ENCODE measurements at regions not wholly inside any gene's neighbourhood (a gene's known extent, or its start where the extent isn't known, plus 50 kb on each side); places are given as distances from the start of the nearest gene placed in this dataset.

DNA sequence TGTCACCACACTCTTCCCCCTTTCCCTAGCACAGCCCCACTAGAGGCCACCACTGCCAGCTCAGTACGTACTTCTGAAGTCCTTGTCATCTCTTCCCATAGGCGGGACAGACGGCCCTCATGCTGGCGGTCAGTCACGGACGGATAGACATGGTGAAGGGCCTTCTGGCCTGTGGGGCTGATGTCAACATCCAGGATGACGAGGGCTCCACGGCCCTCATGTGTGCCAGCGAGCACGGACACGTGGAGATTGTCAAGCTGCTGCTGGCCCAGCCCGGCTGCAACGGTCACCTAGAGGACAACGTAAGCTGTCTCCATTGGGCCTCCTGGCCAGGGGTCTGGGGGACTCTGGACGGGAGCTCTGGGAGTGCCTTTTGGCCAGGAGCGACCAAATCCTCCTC is 99.4 kb upstream of the DMRT1 start:
- in situ Hi-C loops (cut with MboI; ENCODE audit: low pct_unique_long_range_greater_than_20kb, low sequenced_read_pairs, unreplicated experiment): no loop called here
- DNase-seq (ENCODE audit: low spot score): no peak
- TF ChIP-seq, protein P1, sequence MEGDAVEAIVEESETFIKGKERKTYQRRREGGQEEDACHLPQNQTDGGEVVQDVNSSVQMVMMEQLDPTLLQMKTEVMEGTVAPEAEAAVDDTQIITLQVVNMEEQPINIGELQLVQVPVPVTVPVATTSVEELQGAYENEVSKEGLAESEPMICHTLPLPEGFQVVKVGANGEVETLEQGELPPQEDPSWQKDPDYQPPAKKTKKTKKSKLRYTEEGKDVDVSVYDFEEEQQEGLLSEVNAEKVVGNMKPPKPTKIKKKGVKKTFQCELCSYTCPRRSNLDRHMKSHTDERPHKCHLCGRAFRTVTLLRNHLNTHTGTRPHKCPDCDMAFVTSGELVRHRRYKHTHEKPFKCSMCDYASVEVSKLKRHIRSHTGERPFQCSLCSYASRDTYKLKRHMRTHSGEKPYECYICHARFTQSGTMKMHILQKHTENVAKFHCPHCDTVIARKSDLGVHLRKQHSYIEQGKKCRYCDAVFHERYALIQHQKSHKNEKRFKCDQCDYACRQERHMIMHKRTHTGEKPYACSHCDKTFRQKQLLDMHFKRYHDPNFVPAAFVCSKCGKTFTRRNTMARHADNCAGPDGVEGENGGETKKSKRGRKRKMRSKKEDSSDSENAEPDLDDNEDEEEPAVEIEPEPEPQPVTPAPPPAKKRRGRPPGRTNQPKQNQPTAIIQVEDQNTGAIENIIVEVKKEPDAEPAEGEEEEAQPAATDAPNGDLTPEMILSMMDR (IDR thresholded peaks at IDR 0.05; ENCODE audit: extremely low read depth, insufficient read depth, missing control alignments): no peak

DNA sequence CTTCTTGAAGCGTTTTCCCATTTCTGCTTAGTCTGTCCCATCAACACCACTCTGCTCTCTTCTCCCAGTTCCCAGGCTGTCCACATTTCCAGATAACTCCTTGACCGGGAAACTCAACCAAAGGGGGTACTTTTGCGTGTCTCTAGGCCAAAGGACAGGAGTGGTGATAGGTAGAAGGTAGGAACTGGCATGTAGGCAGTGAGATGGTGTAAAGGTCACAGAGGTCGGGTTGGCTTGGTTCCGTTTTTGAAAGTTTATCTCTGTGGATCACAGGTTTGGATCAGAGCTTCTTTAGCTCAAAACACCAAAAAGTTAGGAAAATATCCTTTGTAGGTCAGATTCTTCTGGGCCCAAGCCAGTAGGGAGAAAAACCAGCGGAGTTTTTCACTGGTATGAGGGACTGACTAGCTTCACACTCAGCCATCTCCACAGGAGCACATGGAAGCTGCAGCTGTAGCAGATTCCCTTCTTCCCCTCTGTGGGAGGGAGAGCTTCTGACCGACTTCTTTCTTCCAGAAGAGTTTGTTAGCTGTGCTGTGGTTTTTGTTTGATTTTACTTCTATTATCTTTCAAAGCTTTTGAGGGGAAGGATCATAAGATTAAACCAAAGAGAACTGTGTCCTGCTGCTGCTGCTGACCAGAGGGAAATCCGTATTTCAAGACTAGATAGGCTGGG is 98.4 kb upstream of the DMRT1 start:
- TF ChIP-seq, protein P1 (IDR thresholded peaks at IDR 0.05; ENCODE audit: extremely low read depth, insufficient read depth, missing control alignments): no peak
- DNase-seq (ENCODE audit: low spot score): no peak
- in situ Hi-C loops (cut with MboI; ENCODE audit: low pct_unique_long_range_greater_than_20kb, low sequenced_read_pairs, unreplicated experiment): no loop called here

DNA sequence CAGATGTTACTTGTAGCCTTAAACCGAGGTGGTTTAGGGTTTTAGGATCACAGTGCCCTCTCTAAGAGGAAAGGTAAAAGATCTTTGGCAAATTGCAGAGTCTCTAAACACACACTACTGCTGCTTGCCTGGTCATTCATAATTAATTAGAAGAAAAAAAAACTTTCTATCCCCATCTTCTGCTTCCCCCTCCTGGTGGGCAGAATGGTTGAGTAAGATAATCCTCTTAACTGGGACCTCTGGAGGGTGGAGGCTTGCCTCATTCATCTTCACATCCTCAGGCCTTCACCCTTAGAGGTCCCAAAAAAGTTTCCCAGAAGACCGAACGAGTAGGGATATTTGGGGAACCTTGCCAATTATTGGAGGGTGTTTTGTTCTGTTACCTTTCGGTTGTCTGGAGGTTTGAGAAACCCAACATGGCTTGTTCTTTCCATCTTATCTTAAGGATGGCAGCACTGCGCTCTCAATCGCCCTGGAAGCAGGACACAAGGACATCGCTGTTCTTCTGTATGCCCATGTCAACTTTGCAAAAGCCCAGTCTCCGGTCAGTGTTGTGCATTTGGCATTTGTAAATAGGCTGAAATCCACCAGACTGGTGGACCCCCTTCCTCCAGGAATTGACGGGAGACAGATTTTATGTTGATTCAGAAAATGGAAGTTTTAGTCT is 97.3 kb upstream of the DMRT1 start:
- DNase-seq (ENCODE audit: low spot score): no peak
- in situ Hi-C loops (cut with MboI; ENCODE audit: low pct_unique_long_range_greater_than_20kb, low sequenced_read_pairs, unreplicated experiment): no loop called here
- TF ChIP-seq, protein P1 (IDR thresholded peaks at IDR 0.05; ENCODE audit: extremely low read depth, insufficient read depth, missing control alignments): no peak

DNA sequence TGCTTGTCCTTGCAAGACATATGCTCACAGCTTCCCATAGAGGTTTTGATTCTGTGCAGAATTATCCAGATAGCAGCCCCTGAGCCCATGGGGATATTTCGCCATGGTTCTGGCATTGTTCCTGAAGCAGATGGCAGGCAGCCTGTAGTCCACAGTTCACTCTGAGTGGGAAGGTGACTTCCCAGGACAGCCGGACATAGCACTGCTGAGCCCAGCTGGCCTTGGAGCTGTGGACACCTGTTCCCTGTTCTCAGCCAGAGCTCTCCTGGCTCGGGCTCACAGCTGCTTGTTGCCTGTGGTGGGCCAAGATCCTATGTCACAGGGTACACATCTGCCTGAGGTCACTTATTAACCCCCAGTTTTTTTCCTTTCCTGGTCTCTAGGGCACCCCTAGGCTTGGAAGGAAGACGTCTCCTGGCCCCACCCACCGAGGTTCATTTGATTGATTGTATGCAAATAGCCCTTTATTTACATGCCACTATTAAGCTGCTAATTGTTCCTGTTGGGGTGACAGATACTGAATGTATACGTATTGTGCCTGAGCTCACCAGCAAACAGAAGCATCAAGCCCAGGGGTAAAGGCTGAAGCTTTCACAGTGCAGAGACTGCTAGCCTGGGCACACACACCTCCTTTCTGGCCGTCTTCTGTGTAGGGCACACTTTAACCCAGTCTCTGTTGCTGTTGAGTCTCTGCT is 96.6 kb upstream of the DMRT1 start:
- no peak for DNase-seq (ENCODE audit: low spot score)
- in situ Hi-C loops (cut with MboI; ENCODE audit: low pct_unique_long_range_greater_than_20kb, low sequenced_read_pairs, unreplicated experiment): no loop called here
- TF ChIP-seq, protein P1 (IDR thresholded peaks at IDR 0.05; ENCODE audit: extremely low read depth, insufficient read depth, missing control alignments): no peak

DNA sequence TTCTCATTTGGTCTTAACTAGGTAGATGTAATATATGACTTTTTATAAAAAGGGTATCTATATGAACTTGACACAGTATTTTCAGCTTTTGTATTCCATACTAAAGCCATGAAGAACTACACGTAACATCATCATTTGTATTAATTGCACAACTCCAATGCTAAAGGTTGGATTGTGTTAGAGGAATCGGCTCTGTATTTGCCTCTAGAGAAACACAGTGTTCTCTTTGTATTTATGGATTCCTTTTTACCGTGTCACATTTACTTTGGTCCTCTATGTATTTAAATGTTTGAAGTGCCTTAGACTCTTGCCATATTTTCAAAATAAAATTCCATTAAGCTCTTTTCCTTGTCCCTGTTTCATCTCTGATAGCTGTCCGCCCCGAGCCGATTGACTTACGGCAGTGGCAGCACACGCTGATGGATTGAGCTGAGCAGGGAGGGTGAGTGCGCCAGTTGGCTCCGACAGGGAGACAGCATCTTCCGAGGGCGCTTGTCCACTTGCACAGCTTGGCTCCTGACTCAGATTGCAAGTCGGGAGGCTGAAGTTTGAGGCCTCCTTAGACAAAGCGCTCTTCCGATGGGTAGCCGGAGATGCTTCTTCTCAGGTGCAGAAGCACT is 95.6 kb upstream of the DMRT1 start:
- TF ChIP-seq, protein P1 (IDR thresholded peaks at IDR 0.05; ENCODE audit: extremely low read depth, insufficient read depth, missing control alignments): no peak
- in situ Hi-C loops (cut with MboI; ENCODE audit: low pct_unique_long_range_greater_than_20kb, low sequenced_read_pairs, unreplicated experiment): no loop called here
- no peak for DNase-seq (ENCODE audit: low spot score)

DNA sequence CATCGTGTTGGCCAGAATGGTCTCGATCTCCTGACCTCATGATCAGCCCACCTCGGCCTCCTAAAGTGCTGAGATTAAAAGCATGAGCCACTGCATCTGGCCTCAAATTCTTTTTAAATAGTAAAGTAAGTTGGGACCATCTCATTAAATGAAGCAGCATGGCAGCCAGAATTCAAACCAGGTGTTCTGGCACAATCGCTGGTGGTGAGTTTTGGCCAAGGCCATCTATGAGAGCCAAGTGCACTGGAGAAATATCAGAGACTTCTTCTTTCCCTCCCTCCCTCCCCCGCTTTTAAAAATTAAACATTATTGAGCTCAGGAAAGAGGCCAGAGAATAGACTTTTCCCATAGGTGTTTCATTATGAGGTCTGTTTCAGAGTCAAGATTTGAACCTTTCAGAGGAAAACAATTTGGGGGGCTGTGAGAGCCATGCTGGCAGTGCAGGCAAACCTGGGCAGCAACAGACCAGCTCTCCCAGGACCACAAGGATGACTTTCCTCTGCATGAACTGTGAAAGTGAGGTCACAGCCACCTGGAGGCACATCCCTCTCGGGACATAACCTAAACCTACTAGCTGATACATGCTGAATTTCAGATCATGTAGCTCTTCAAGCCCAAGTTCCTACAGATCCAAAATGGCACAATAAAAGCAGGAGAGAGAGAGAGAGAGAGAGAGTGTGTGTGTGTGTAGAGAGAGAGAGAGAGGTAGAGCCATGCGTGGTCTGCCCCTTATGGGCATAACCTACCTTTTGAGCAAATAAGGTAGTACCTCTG is 94.6 kb upstream of the DMRT1 start:
- in situ Hi-C loops (cut with MboI; ENCODE audit: low pct_unique_long_range_greater_than_20kb, low sequenced_read_pairs, unreplicated experiment): no loop called here
- TF ChIP-seq, protein P1 (IDR thresholded peaks at IDR 0.05; ENCODE audit: extremely low read depth, insufficient read depth, missing control alignments): no peak
- DNase-seq (ENCODE audit: low spot score): no peak
